Posterior cingulate gyrus (tissue), 11 donors: ENCODE measurements at regions not wholly inside any gene's neighbourhood (a gene's known extent, or its start where the extent isn't known, plus 50 kb on each side); places are given as distances from the start of the nearest gene placed in this dataset.
"Not testable (repeated sequence)": the region's sequence is repeated elsewhere in the genome, so short reads cannot be mapped to it uniquely, and the experiment has no call there.

Experiments used
- DNase-seq, 10 donors: peaks; one replicate each; pipeline versions ENCODE4 v3.0.0 to v3.0.0-alpha.2; 2020 to 2021; ENCODE audit warnings: mixed read lengths in 3 of 10
- intact Hi-C: fragments of 100-400 bp; cut with DNase I; formaldehyde crosslinking; loops from one replicate; pipeline ENCODE4 v1.15.1; 2023

GRCh38 chr11:107276077-107276476, 181.5 kb downstream of the CWF19L2 start:
- intact Hi-C loops, result no loop called here
- DNase-seq, result no peak

- no peak for DNase-seq
- intact Hi-C loops, result no loop called here
Observed at GRCh38 chr11:107275632-107276031, 182.0 kb downstream of the CWF19L2 start.

GRCh38 chr11:107274138-107274537, 183.5 kb downstream of the CWF19L2 start:
- intact Hi-C loops, result no loop called here
- no peak for DNase-seq

- DNase-seq, result no peak
- intact Hi-C loops, result no loop called here
Observed at GRCh38 chr11:107272561-107272960, 185.1 kb downstream of the CWF19L2 start.

GRCh38 chr11:107271425-107271824, 186.2 kb downstream of the CWF19L2 start:
- no peak for DNase-seq
- intact Hi-C loops, result no loop called here

GRCh38 chr11:107268977-107269376, 188.6 kb downstream of the CWF19L2 start:
- intact Hi-C loops, result no loop called here
- no peak for DNase-seq

GRCh38 chr11:107266455-107266854, 191.2 kb downstream of the CWF19L2 start:
- DNase-seq, result no peak
- intact Hi-C loops, result no loop called here

- no peak for DNase-seq
- intact Hi-C loops, result no loop called here
Observed at GRCh38 chr11:107265591-107266121, 192.0 kb downstream of the CWF19L2 start.

GRCh38 chr11:107263844-107264563, 193.6 kb downstream of the CWF19L2 start:
- intact Hi-C loops, result no loop called here
- DNase-seq, result no peak

- no peak for DNase-seq
- intact Hi-C loops, result no loop called here
Observed at GRCh38 chr11:107259811-107260221, 197.8 kb downstream of the CWF19L2 start.

GRCh38 chr11:107257710-107258109, 199.9 kb downstream of the CWF19L2 start:
- intact Hi-C loops, result no loop called here
- no peak for DNase-seq

GRCh38 chr11:107253661-107254060, 204.0 kb downstream of the CWF19L2 start:
- intact Hi-C loops, DNase-seq: not testable (repeated sequence)

- intact Hi-C loops, result no loop called here
- DNase-seq, result no peak
Observed at GRCh38 chr11:107252429-107253161, 205.0 kb downstream of the CWF19L2 start.

- intact Hi-C loops, result no loop called here
- no peak for DNase-seq
Observed at GRCh38 chr11:107251298-107251697, 206.3 kb downstream of the CWF19L2 start.

- DNase-seq, result no peak
- intact Hi-C loops, result no loop called here
Observed at GRCh38 chr11:107250017-107250416, 207.6 kb downstream of the CWF19L2 start.

- DNase-seq, result no peak
- intact Hi-C loops, result no loop called here
Observed at GRCh38 chr11:107249054-107249453, 208.6 kb downstream of the CWF19L2 start.

- DNase-seq, result no peak
- intact Hi-C loops, result no loop called here
Observed at GRCh38 chr11:107247167-107247861, 210.3 kb downstream of the CWF19L2 start.

- intact Hi-C loops, result no loop called here
- DNase-seq, result no peak
Observed at GRCh38 chr11:107243929-107244328, 213.7 kb downstream of the CWF19L2 start.

GRCh38 chr11:107232451-107232850, 214.2 kb upstream of the GUCY1A2 start:
- DNase-seq, result no peak
- intact Hi-C loops, result no loop called here

GRCh38 chr11:107224836-107225235, 206.6 kb upstream of the GUCY1A2 start:
- intact Hi-C loops, result no loop called here
- DNase-seq, result no peak

- intact Hi-C loops, result no loop called here
- DNase-seq, result no peak
Observed at GRCh38 chr11:107222916-107223460, 204.7 kb upstream of the GUCY1A2 start.
